Lower leg skin (tissue), 3 donors: ENCODE measurements at regions not wholly inside any gene's neighbourhood (a gene's known extent, or its start where the extent isn't known, plus 50 kb on each side); places are given as distances from the start of the nearest gene placed in this dataset.
"Not testable (repeated sequence)": the region's sequence is repeated elsewhere in the genome, so short reads cannot be mapped to it uniquely, and the experiment has no call there.

Experiments
- CTCF ChIP-seq, 3 donors: fragments of 450-650 bp; IDR thresholded peaks; one replicate each; pipeline ENCODE4 v1.5.1; 2016; ENCODE audit warnings: antibody characterized with exemption in 3 of 3, mild to moderate bottlenecking in 3 of 3, moderate library complexity in 2 of 3
- POLR2A ChIP-seq, 2 donors: fragments of 450-650 bp; IDR thresholded peaks; one replicate each; pipeline ENCODE4 v1.6.1; 2016 to 2017; ENCODE audit warnings: antibody characterized with exemption in 2 of 2, mild to moderate bottlenecking in 1 of 2, moderate library complexity in 1 of 2

GRCh38 chr12:12306-12705 lies 54.3 kb upstream of the IQSEC3 start:
- TF ChIP-seq CTCF, POLR2A (IDR thresholded peaks at IDR 0.05): not testable (repeated sequence)
